Breast epithelium (tissue), 3 donors: ENCODE measurements at regions not wholly inside any gene's neighbourhood (a gene's known extent, or its start where the extent isn't known, plus 50 kb on each side); places are given as distances from the start of the nearest gene placed in this dataset.

Source experiments
- POLR2A ChIP-seq: fragments of 450-650 bp; IDR thresholded peaks from one replicate; pipeline ENCODE4 v1.6.1; 2016; ENCODE audit warnings: antibody characterized with exemption, mild to moderate bottlenecking, moderate library complexity
- POLR2AphosphoS5 ChIP-seq, 3 donors: sonication (generic); formaldehyde crosslinking; IDR thresholded peaks; one replicate each; pipeline ENCODE4 v1.6.1; 2017; ENCODE audit warnings: antibody characterized with exemption in 3 of 3
- TF ChIP-seq, protein P1 (sequence below), 3 donors: fragments of 450-650 bp; IDR thresholded peaks; one replicate each; pipeline ENCODE4 v1.5.1; 2016 to 2017; ENCODE audit warnings: antibody characterized with exemption in 3 of 3, mild to moderate bottlenecking in 3 of 3, moderate library complexity in 3 of 3

DNA sequence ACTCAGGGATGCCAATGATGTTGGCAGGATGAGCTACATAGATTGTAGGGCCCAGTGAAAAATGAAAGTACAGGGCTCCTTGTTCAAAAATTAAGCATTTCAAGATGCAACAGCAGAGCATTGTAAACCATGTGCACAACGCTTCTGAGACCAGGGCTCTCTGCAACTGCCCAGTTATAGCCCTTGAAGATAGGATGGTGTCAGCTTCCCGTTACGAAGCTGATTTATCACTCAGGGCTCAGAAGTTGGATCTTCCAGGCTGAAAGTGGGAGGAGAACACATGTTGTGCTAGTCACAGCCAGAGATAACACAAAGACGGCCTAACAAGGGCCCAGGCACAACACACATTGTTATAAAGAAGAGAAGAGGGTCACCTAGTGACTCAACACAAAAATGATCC, 466.7 kb downstream of the TUBA3C start:
- no peak for TF ChIP-seq POLR2A
- TF ChIP-seq, protein P1, sequence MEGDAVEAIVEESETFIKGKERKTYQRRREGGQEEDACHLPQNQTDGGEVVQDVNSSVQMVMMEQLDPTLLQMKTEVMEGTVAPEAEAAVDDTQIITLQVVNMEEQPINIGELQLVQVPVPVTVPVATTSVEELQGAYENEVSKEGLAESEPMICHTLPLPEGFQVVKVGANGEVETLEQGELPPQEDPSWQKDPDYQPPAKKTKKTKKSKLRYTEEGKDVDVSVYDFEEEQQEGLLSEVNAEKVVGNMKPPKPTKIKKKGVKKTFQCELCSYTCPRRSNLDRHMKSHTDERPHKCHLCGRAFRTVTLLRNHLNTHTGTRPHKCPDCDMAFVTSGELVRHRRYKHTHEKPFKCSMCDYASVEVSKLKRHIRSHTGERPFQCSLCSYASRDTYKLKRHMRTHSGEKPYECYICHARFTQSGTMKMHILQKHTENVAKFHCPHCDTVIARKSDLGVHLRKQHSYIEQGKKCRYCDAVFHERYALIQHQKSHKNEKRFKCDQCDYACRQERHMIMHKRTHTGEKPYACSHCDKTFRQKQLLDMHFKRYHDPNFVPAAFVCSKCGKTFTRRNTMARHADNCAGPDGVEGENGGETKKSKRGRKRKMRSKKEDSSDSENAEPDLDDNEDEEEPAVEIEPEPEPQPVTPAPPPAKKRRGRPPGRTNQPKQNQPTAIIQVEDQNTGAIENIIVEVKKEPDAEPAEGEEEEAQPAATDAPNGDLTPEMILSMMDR (IDR thresholded peaks at IDR 0.05), result no peak
- no peak for TF ChIP-seq POLR2AphosphoS5 (IDR thresholded peaks at IDR 0.05)
